Right lobe of liver (tissue), 4 donors: ENCODE measurements at regions not wholly inside any gene's neighbourhood (a gene's known extent, or its start where the extent isn't known, plus 50 kb on each side); places are given as distances from the start of the nearest gene placed in this dataset.

ENCODE experiments used
- POLR2A ChIP-seq: fragments of 450-650 bp; IDR thresholded peaks from one replicate; pipeline ENCODE4 v1.6.1; 2017; ENCODE audit warnings: antibody characterized with exemption, mild to moderate bottlenecking
- TF ChIP-seq, protein P1 (sequence below), 4 donors: fragments of 200-600 bp in 3 of 4; fragments of 450-650 bp in 1 of 4; IDR thresholded peaks; one replicate each; pipeline versions ENCODE4 v1.5.1 to v1.8.0; 2016 to 2022; ENCODE audit warnings: antibody characterized with exemption in 4 of 4, mild to moderate bottlenecking in 2 of 4
- donor health status: DM: no; HTN: no; CAD: no.
- donor health status: DM: no; HTN: no; CAD: no.
- donor health status: DM: no; HTN: yes; CAD: no.

DNA sequence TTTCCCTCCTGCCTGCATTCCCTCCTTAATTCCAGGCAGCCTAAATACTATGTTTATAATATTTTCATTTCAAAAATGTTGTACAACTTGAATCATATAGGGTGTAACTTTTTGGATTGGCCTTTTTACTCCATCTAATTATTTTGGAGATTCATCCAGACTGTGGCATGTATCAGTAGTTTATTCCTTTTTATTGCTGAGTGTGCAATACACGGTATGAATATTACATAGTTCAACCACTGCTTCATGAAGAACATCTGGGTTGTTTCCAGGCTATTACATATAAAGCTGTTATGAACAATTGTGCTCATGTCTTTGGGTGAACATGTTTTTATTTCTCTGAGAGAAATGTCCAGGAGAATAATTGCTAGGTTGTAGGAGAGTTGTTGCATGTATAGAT, 253.5 kb upstream of the SLC35B3 start:
- TF ChIP-seq, protein P1, sequence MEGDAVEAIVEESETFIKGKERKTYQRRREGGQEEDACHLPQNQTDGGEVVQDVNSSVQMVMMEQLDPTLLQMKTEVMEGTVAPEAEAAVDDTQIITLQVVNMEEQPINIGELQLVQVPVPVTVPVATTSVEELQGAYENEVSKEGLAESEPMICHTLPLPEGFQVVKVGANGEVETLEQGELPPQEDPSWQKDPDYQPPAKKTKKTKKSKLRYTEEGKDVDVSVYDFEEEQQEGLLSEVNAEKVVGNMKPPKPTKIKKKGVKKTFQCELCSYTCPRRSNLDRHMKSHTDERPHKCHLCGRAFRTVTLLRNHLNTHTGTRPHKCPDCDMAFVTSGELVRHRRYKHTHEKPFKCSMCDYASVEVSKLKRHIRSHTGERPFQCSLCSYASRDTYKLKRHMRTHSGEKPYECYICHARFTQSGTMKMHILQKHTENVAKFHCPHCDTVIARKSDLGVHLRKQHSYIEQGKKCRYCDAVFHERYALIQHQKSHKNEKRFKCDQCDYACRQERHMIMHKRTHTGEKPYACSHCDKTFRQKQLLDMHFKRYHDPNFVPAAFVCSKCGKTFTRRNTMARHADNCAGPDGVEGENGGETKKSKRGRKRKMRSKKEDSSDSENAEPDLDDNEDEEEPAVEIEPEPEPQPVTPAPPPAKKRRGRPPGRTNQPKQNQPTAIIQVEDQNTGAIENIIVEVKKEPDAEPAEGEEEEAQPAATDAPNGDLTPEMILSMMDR (IDR thresholded peaks at IDR 0.05): no peak
- TF ChIP-seq POLR2A: no peak
